NCI-H1417 treated with DMSO at 0.1 percent for 48 hours (cell line): ENCODE measurements at regions not wholly inside any gene's neighbourhood (a gene's known extent, or its start where the extent isn't known, plus 50 kb on each side); places are given as distances from the start of the nearest gene placed in this dataset.

Source experiments
- DNase-seq: peaks from one replicate; lab custom pipeline; 2025; lab: John Stamatoyannopoulos, UW

DNA sequence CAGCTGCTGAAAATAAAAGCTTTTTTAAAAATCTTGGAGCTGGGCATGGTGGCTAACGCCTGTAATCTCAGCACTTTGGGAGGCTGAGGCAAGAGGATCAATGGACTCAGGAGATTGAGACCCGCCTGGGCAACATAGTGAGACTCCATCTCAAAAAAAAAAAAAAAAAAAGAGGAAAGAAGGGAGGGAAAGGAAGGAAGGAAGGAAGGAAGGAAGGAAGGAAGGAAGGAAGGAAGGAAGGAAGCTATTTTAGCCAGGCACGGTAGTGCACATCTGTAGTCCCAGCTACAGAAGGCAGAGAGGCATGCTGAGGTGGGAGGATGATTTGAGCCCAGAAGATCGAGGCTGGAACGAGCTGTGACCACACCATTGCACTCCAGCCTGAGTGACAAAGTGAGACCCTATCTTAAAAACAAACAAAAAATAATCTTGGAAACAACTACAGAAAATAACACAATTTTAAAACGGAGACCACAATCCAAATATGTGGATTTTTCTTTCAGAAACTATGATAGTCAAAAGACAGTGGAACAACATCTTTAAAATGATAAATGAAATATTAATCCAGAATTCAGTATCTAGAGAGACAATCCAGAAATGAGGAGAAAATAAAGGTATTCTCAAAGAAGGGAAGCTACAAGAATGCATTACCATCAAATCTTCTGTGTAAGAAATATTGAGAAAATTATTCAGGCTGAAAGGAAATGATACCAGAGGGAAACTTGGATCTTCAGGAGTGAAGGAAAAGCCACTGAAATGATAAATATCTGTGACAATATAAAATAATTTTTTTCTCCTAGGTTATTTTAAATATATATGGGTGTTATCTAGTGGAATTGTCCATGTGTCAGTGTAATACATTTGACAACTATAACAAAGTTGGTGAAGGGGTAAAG, 182.0 kb downstream of the GPX5 start:
- no peak for DNase-seq

DNA sequence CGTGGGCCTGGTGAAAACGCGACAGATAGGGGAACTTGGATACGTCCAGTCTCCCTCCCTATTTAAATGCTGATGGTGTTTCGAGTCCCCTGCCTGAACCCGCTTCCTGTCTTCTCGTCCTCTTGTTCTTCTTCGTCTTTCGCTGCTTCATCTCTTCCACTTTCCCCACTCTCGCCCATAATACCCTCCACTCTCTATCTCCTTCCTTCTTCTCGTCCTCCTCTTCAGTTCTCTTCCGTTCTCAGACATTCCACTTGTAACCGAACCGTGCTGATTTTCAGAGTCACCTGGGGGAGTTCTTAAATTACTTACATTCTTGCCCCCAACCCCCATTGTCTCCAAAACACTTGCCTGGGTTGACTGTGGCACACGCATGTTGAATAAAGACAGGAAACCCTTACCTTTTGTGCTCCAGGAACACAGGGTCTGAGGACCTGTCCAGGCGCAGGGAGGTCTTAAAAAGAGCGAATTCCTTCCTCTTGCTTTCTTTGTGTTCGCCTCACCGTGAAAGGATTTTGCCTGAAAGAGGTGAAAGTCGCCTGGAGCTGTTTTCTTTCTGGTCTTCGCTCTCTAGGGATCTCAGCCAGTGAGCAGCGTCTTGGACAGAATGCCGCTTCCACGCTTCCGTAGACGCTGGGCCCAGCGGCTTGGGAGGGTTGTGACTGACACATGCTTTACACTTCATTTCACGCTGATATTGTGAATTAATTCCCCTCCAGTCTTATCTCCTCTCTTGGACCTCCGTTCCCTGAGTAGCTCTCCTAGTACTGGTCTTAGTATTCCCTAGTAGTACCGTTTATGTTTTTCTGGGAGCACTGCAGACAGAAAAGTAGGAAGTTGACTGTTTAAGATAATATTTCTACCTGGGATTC, 184.0 kb downstream of the GPX5 start:
- DNase-seq, result no peak

DNA sequence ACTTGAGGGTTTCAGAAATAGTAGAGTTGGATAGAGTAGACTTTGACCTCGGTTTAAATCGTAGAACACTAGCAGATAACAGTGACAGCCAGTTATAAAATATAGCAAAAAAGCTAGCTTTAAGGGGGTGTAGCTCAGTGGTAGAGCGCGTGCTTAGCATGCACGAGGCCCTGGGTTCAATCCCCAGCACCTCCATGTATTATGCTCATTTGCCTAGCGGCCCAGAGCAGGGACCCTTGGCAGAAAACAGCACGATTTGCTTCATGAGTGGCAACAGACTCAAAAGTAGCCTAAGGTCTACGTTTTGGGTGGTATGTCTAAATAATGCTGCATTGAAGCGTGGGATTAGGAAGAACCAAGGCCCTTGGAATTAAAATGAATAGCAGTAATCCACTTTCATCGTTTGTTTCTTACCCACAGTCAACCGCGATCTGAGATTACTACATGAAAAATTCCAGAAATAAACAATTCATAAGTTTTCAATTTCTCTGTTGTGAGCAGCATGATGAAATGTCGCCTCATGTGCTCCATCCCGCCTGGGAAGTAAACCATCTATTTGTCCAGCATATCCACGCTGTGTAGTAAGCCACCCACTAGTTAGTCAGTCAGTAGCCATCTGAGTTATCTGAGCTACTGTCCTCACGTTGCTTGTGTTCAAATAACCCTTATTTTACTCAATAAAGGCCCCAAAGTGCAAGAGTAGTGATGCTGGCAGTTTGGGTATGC, 184.9 kb downstream of the GPX5 start:
- DNase-seq, result no peak

DNA sequence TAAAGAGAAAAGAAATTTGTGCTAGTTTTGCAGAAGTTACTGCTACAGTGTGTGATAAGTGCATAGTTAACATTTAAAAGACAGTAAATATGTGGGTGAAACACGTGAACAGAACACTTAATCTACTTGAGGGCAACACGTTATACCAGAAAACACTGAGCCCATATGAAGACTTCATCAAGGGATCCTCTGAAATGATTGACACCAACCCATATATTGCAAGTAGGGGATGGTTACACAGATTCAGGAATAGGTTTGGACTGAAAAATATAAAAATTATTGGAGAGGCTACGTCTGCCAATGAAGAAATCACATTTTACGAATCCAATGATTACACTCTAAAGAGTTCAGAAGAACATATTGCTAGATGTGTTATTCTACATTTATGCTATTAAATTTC, 185.6 kb downstream of the GPX5 start:
- no peak for DNase-seq

DNA sequence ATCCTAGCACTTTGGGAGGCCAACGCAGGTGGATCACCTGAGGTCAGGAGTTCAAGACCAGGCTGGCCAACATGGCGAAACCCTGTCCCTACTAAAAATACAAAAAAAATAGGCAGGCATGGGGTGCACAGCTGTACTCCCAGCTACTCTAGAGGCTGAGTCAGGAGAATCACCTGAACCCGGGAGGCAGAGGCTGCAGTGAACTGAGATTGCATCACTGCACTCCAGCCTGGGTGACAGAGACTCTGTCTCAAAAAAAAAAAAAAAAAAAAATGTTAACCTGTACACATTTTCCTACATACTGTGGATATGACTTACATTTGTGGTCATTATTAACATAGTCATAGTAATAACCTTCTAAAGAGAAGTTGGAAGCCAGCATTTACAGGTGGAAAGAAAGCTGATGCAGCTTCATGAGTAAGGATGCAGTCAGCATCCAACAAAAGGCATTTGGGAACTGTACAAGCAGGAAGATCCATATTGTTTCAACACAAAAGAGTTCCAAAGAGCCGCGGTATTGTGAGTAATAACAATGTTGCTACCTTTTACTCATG, 186.2 kb downstream of the GPX5 start:
- no peak for DNase-seq

DNA sequence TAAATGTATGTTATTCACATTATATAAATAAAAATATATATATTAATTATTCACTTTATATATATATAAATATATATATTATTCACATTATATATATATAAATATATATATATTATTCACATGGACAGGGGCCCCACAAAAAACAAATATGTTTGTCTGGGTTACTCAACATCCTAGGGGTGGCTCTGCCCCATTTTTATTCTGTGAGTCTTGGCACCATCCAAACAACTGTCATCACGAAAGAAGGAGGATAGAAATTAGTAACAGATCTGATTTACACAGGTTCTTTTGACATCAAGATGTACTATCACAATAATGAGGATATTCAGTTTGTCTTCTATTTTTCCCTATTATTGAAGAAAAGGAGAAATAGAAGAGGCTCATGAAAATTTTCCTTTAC, 187.3 kb downstream of the GPX5 start:
- no peak for DNase-seq

DNA sequence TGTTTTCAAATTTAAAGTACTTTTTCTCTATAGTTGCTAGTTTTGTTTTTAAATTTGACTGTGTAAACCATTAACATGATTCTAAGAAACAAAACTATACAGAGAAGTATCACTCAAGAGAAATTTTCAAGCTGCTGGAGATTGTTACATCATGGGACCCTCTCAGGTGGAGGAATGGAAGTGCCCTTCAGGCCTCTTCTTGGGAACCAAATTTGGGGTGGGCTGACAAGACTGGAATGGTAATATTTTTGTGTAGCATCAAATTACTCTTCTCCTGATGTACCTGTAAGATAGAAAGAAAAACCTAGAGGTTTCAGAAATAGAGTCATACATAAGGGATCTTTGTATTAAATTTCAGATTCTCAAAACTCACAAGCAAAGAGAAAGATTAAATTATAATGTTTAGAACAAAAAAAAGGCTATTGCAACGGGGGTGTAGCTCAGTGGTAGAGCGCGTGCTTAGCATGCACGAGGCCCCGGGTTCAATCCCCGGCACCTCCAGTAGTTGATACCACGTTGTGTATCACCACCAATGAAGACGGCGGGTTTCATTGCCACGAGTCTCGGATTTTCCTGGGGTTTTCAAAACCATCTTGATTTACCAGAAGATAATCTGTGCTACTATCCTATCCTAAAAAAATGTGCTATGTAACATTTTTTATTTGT, 193.7 kb downstream of the GPX5 start:
- DNase-seq, result no peak

DNA sequence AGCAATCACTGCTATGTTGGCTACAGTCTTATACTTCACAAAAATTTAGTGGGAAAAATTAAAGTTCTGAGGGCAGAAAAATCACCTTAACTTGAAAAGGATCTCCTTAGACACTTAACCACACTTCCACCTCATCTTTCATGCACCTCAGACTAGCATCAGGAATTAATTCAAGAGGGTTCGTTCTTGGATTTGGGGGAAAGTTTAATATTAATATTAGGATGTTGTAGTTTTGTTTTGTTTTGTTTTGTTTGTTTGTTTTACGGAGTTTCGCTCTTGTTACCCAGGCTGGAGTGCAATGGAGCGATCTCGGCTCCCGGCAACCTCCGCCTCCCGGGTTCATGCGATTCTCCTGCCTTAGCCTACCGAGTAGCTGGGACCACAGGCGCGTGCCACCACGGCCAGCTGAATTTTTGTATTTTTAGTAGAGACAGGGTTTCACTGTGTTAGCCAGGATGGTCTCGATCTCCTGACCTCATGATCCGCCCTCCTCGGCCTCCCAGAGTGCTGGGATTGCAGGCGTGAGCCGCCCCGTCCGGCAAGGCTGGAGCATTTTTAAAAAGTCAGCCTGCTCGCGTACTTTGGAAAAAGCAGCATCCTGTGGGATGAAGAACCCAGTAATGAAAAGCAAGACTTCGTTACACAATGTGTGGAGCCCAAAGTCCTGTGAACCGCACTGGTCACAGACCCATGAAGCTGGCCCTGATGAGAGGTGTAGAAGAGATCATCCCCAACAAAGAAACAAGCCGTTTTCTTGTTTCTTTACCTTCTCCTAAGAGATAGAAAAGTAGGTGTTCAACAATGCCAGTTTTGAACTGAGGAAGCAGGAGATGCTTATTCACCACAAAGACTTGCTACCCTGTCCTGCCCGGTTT, 194.9 kb downstream of the GPX5 start:
- no peak for DNase-seq

DNA sequence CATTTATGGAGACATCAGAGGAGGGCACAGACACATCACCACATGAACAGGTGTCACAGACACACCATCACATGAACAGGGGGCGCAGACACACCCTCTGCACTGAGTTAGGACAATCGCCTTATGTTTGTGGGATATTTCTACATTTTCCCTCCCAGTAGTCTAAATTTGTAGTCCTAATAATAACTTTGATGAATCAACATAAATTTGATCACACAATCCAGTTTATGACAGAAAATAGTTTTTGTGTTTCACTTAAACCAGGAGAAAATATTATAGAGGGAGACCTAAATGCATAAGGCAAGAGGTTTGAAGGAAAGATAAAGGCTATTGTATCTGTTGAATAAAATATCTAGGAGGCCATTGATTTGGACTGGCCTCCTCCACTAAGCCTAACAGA, 195.7 kb downstream of the GPX5 start:
- DNase-seq, result no peak

DNA sequence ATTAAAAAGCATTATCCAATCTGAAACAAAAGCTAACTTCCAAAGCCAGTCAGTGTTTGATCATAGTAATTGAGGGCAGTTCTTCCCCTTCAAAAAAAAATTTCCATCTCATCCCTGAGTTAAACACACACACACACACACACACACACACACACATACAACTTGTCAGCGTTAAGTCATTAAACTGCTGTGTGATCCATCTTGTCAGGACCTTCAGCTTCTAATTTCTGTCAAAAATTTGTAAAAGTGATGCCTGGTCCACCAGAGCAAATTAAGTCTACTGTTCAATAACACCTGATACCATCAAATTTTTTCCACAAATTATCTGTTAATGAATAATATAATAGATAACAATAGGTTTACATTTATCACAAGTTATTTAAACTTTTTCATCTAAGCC, 198.7 kb downstream of the GPX5 start:
- DNase-seq, result no peak

DNA sequence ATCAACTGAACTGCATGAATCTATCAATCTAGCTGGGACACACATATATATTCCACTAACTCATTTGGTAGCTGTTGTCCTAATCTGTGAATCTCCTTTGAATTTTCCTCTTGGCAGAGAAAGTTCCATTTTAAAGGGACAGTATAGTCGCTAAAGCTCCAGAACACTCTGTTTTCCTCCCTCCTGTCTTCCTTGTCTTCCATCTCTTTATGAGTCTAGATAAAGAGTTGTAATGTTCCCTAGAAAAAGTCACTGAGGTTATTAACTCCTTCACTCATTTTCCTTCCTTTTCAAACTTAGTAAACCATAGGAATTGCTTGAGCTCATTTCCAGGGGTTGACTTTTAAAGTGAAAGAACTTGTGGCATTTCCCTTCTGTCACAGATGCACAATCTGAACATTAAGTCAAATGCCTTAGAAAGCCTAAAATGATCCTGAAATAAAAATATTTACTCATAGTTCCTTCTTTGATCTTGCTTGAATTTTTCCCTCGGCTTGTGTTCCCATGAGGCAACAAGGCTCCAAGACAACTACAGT, 198.4 kb downstream of the TRIM27 start:
- no peak for DNase-seq

DNA sequence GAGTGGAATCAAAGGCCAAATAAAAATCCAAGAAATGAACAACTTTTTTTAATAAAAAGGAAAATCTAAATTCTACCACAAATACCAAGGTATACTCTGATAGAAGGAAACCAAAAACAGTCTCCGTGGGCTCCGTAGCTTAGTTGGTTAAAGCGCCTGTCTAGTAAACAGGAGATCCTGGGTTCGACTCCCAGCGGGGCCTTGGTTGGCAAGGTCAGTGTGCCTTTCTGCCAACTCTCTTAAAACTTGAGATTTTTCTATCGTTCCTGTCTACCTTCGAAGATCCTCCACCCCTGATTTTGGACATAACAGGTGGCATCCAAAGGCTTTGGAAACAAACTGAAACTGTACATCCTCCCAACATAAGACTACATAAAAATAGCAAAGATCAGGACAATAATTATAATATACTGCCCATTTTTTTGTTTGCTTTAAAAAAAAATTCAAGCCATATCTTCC, 197.9 kb downstream of the TRIM27 start:
- DNase-seq, result no peak

DNA sequence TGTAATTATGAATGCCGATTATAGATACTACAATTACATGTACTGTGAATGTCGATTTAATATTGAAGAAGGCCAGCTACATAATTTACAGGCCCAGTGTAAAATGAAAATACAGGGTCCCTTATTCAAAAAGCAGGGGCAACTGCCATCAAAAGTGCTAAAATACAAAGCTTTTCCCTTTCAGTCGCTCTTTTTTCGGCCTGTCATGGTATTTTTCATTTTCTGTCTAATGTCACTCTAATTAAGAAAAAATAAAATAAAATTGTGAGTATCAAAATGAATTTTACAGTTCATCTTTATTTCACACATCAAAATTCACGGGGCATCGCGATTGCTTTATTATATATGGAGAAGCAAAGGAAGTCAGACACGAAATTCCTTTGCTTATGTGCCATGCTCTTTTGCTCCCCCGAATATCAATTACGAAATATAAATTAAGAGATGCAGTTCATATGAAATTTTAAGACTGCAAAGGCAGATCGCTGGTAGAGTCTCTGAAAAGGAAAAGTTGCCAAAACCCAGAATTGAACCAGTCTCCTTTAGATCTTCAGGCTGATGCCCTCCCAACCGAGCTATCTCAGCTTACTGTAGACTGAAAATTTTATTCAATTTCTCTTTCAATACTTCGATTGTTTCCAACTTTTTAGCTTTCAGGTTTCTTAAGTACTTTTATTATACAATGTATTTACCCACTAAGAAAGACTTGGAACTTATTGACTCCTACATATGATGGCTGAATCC, 197.0 kb downstream of the TRIM27 start:
- DNase-seq, result no peak

DNA sequence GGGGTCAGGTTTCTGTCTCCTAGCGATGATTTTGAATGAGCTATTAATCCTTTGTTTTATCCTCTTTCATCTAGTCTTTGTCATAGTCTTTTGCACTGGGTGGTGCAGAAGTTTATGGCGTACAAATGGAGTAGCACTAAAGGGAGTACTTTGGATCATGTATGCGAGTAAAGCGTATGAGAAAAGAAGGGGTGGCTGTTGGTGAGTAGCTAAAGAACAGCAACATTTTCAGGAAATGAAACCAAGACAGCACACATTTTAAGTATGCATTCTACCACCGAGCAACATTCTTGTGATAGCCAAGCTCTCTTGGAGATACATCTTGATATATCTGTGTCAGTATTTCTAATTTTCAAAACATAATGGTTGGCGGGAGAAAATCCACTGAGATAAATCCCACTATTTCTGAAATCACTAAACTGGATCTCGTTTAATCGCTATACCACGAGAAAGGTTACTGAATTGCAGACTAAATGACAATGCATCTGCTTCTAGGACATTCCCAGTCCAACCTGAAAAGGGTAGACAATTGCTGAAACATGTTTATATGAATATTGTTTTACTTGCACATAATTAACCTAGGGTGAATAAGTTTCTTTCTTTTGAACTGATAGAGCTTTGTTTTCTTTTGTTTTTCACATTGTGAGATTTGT, 196.1 kb downstream of the TRIM27 start:
- DNase-seq, result no peak

DNA sequence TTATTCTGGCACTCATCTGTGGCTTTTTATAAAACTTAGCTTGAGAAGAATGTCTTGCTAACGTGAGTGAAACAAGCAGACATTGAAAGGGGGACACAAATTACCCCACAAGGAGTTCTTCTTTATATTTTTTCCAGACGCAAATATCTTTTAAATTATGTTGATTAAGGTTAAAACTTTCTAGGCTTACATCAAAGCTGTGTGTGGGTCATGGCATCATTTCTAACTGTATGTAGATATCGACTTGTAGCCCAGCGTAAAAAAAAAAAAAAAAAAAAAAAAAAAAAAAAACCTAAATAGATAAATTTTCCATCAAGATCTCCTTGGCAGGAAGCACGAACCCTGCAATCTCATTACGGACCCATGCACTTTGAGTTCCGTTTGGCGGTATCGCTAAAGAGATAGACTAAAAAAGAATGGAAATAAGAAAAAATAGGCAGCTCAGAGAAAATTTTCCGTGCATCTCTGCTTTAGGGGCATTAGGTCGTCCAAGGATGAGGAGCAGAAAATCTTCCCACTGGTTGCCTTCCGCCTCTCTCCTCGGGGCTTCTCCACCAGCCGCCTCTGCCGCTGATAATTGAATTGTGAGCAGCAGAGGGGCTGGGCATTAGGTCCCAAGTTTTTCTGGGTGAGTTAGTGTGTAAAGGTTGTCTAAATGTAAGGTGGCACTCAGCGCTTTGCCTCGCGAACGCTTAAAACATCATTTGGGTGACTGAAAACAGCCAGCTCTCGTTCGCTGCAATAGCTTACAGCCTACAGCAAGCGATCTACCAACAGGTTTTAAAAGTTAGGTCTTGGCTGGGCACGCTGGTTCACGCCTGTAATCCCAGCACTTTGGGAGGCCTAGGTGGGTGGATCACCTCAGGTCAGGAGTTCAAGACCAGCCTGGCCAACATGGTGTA, 194.0 kb downstream of the TRIM27 start:
- no peak for DNase-seq

DNA sequence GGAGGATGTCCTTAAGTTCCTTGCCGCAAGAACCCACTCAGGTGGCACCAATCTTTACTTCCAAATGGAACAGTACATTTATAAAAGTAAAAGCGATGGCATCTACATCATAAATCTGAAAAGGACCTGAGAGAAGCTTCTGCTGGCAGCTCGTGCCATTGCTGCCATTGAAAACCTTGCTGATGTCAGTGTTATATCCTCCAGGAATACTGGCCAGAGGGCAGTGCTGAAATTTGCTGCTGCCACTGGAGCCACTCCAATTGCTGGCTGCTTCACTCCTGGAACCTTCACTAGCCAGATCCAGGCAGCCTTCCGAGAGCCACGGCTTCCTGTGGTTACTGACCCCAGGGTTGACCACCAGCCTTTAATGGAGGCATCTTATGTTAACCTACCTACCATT, 191.7 kb downstream of the TRIM27 start:
- no peak for DNase-seq

DNA sequence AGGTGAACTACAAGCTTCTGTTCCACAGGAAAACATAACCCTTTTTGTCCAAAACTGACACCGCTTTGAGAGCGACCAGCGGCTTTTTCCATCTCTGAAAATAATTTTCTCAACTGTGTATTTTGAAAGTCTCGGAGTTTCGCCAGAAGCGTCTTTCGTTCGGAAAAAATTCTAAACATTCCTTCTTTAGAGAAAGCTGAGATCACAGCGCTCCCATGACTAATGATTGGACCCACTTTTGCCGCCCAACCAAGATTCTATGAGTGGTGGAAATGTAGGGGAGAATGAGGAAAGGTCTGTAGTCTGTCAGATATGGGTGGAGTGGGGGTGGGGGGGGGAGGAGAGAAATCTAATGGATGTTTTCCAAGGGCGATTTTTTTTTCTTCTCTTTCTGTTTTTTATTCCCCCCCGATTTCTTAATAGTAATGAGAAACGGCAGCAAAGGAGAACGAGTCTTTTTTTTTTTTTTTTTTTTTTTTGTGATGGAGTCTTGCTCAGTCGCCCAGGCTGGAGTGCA, 189.3 kb downstream of the TRIM27 start:
- DNase-seq, result no peak

DNA sequence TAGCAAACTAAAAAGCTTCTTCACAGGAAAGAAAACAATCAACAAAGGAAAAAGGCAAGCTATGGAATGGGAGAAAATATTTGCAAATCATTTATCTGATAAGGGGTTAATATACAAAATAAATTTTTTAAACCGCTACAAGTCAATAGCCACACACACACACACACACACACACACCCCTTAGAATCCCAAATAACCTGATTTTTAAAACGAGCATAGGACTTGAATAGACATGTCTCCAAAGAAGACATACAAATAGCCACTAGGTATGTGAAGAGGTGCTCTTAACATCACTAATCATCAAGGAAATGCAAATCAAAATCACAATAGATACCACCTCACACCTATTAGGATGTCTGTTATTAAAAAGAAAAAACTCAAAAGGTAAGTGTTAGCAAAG, 187.7 kb downstream of the TRIM27 start:
- DNase-seq, result no peak
